GM12892 (cell line): ENCODE measurements at regions not wholly inside any gene's neighbourhood (a gene's known extent, or its start where the extent isn't known, plus 50 kb on each side); places are given as distances from the start of the nearest gene placed in this dataset.

ENCODE experiments used
- POLR2AphosphoS5 ChIP-seq: IDR thresholded peaks from 2 replicates; pipeline ENCODE4 v1.6.1; 2011; ENCODE audit warnings: low read depth, low read length, control low read depth
- TAF1 ChIP-seq: IDR thresholded peaks from 2 replicates; pipeline ENCODE4 v1.6.1; 2011; ENCODE audit warnings: low read depth, mild to moderate bottlenecking, control low read depth, low read length, borderline replicate concordance

DNA sequence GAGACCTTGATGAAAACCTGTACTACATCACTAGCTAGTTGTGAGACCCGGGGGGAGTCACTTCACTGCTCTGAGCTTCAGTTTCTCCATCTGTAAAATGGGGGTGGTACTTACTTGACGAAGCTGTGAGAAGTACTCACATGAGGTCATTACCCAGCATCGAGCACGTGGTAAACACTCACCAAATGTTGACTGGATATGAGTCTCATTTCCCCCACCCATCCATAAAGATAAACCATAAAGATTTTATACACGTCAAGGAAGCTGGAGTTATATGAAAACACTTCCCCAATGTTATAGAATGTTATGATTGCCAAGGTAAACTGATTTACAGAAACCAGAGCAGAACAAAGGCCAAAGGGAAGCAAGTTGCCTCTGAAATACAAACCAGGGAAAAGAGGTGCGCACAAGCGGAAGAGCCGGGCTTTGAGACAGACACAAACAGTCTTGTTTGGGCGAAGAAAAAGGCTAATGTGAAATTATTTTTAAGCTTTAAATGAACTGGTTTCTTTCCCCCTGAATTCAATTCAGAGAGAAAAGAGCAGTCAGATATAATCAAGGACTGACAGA, 536.8 kb downstream of the MED13L start:
- TF ChIP-seq TAF1 (no peak), POLR2AphosphoS5 (no peak)
